Hippocampal formation (tissue), 2 donors: ENCODE measurements at regions not wholly inside any gene's neighbourhood (a gene's known extent, or its start where the extent isn't known, plus 50 kb on each side); places are given as distances from the start of the nearest gene placed in this dataset.
"Not testable (repeated sequence)": the region's sequence is repeated elsewhere in the genome, so short reads cannot be mapped to it uniquely, and the experiment has no call there.

Source experiments
- DNase-seq, 2 donors: peaks; one replicate each; lab custom pipeline; 2025; lab: John Stamatoyannopoulos, UW

- no peak for DNase-seq
These were observed 311.4 kb upstream of the FSTL5 start for GRCh38 chr4:162475246-162475645.

- no peak for DNase-seq
These were observed 306.2 kb upstream of the FSTL5 start for GRCh38 chr4:162469977-162470376.

DNA sequence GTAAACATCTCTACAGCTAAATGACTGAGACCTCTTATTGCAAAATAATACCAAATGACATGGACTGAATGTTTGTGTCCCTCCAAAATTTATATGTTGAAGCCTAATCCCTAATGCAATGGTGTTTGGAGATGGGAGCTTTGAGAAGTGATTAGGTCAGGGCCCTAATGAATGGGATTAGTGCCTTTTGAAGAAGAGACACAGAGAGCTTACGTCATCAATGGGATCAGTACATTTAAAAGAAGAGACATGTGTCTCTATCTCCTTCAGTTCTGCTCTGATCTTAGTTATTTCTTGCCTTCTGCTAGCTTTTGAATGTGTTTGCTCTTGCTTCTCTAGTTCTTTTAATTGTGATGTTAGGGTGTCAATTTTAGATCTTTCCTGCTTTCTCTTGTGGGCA lies 301.6 kb upstream of the FSTL5 start:
- DNase-seq, result not testable (repeated sequence)

DNA sequence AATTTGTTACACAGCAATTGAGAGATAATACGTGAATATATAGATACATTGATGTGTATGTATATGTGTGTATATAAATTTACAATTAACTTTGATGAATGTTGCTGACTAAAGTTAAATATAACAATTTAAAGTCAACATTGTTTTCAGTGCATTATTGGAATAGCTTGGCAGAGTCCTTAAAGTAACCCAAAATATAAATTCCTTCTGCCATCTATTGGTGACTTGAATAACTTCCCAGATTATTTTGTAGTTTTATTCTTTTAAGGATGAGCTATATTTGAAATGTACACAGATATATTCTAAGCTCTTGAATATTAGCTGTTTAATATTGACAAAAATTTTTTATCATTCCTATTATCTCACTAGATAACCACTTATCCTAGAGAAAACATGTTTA lies 298.2 kb upstream of the FSTL5 start:
- DNase-seq, result peak in 1 of 2 donors; percentile 32

DNA sequence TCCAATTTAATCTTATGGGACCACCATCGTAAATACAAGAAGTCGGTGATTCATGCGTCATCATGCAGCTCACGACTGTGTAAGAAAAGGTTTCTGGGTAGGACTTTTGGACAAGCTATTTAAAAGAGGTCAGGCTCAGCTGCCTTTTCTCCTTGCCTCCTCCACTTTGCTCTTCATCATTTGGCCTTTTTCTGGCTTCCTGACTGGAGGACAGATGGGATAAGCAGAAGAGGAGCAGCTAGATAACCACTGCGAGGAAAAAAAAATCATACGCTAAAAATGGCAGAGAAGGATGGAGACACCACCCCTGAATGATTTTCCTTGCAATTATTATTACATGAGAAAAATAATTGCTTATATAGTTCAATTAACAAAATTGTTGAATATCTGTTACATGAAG lies 294.3 kb upstream of the FSTL5 start:
- no peak for DNase-seq

DNA sequence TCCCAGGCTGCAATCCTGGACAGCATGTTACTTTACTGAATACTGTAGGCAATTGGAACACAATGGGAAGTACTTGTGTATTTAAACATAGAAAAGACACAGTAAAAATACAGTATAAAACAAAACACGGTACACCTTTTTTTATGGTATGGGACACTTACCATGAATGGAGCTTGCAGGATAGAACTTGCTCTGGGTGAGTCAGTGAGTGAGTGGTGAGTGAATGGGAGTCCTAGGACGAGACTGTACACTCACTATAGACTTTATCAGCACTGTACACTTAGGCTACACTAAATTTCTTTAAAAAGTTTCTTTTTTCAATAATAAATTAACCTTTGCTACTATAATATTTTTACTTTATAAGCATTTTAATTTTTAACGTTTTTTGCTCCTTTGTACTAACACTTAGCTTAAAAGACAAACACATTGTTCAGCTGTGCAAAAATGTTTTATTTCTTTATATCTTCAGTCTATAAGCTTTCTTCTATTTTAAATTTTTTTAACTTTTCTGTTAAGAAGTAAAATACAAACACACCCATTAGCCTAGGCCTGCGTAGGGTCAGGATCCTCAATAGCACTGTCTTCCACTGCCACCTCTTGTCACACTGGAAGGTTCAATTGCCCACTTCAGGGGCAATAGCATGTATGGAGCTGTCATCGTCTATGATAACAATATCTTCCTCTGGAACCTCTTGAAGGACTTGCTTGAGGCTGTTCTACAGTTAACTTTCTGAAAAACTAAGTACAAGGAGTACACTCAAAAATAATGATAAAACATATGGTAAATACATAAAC lies 293.5 kb upstream of the FSTL5 start:
- DNase-seq, result no peak

- DNase-seq, result no peak
These were observed 292.3 kb upstream of the FSTL5 start for GRCh38 chr4:162456106-162456505.

GRCh38 chr4:162450531-162451035 lies 286.8 kb upstream of the FSTL5 start:
- no peak for DNase-seq

- no peak for DNase-seq
These were observed 279.7 kb upstream of the FSTL5 start for GRCh38 chr4:162443510-162443909.

- no peak for DNase-seq
These were observed 278.3 kb upstream of the FSTL5 start for GRCh38 chr4:162442128-162442527.

GRCh38 chr4:162422312-162422711 lies 258.5 kb upstream of the FSTL5 start:
- no peak for DNase-seq

- DNase-seq, result no peak
These were observed 247.1 kb upstream of the FSTL5 start for GRCh38 chr4:162410854-162411253.

DNA sequence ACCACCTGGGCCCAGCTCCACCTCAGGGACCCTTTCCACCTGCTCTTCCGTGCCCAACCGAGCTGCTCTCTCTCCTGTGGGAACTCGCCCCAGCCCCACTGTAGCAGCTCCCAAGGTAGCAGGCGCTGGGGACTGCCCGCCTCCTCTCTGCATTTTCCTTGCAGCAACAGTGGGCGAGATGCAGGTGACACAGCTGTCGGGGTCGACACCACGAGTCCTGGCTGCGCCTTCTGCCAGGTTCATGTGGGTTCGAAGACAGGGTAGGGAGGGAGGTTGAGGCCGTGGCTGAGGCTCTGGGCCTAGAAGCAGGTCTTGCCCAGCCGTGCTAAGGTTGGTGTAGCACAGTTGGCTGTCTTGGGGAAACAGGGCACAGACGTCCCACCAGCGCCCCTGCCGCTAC lies 245.2 kb upstream of the FSTL5 start:
- DNase-seq, result no peak

- DNase-seq, result no peak
These were observed 244.5 kb upstream of the FSTL5 start for GRCh38 chr4:162408309-162408708.

GRCh38 chr4:162406637-162407365 lies 243.0 kb upstream of the FSTL5 start:
- DNase-seq, result no peak

DNA sequence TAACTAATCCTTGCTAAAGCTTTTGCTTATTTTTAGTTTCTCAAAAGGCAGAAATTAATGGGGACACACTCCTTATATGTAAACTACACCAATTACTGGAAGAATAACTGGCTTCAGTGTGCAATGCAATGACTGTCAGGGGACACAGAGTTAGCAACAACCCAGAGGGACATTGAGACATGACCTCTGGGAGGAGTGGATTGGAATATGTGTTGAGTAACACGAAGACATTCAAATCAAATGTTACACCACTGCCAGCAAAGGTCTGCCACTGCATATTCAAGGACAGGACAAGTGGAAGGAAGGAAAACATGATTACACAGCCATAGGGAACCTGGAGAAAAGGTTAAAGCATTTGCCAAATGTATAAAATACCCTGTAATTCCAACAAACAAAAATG lies 240.1 kb upstream of the FSTL5 start:
- no peak for DNase-seq

GRCh38 chr4:162403419-162403818 lies 239.6 kb upstream of the FSTL5 start:
- no peak for DNase-seq

GRCh38 chr4:162401021-162401420 lies 237.2 kb upstream of the FSTL5 start:
- no peak for DNase-seq

- no peak for DNase-seq
These were observed 229.1 kb upstream of the FSTL5 start for GRCh38 chr4:162392946-162393345.

DNA sequence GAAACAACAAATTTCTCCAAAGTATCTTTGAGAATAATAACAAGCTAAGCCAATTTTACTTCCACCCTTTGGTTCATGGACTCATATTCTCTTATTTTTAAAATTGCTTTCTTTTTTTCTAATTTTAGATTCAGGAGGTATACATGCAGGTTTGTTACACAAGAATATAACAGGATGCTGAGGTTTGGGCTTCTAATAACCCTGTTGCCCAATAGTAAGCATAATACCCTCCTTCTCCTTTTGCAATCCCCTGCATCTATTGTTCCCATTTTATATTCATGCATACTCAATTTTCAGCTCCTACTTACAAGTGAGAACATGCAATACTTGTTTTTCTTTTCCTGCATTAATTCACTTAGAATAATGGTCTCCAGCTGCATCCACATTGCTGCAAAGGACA lies 202.3 kb upstream of the FSTL5 start:
- no peak for DNase-seq

DNA sequence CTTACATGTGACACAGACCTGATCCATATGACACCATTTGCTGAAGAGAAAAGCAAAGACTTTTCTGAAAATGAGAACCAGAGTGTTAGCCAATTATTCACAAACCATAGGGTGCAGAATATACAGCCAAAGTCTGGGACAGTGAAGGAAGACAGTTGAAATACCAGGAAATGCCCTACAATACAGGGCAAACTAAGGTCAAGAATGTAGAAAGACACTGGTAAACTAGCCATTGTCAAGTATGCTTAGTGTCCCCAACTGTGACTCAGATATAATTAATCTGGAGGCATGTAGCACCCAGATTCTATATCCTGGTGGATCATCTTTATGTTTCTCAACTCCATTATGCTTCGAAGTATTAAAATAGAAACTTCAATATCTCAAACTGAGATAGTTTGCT lies 200.9 kb upstream of the FSTL5 start:
- DNase-seq, result no peak

GRCh38 chr4:162360369-162361149 lies 196.8 kb upstream of the FSTL5 start:
- no peak for DNase-seq

DNA sequence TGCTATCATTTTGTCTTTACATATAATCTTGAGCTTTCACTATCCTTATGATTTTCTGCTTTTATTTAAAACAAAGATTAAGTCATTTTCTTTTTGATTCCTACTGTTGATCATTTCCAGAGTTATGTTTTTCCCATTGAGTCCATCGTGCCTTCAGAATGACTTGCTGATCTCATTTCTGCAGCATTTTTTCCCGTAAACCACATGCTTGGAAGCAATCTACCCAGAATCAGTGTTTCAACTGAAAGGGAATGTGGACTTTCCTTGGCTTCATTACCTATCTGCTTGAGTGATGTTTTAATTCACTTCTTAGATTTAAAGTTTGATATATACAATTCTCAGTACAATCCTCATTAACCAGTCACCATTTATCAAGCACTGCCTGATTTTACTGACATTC lies 192.4 kb upstream of the FSTL5 start:
- DNase-seq, result no peak
